HG03565 (cell line): ENCODE measurements at regions not wholly inside any gene's neighbourhood (a gene's known extent, or its start where the extent isn't known, plus 50 kb on each side); places are given as distances from the start of the nearest gene placed in this dataset.

Experiments
- ATAC-seq: cut with Tn5 transposase; IDR thresholded peaks from one replicate; pipeline ENCODE4 v1.9.1; 2021; ENCODE audit warnings: mild to moderate bottlenecking, moderate library complexity; ENCODE audit not compliant: unreplicated experiment

DNA sequence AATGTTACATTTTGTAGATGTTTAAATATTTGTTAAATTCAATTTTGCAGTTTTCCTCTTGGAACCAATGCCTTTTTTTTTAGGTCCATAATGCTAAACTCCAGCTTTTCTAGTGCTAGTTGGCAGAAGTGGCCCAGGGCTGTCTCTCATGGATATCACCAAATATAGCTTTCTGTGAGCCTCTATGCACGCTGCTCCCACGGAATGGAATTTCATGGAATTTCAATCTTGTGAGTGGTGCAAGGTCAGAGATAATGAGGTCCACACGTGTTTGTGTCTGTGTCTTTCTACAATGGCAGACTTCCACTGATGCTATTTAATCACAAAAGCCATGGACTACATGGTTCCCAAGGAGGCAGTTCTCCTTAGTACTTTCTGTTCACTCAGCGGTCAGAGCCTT is 191.5 kb upstream of the PARD3B start:
- ATAC-seq: no peak

GRCh38 chr2:204354442-204354856 is 190.8 kb upstream of the PARD3B start:
- no peak for ATAC-seq

DNA sequence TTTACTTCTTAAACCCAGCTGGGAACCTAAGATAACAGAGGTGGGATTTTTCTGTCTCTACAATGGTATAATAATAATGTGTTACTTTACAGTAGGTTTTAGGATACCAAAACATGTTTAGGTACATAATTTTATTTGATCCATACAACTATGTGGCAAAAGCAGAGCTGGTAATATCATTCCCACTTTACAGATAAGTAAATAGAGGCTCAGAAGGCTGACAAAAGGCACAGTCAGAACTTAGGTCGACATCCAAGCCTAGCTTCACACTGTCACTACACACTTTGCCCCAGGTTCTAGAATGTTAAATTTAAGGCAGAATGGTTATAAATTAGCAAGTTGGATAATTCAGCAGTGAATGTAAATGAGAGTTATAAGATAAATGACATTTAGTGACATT is 189.6 kb upstream of the PARD3B start:
- ATAC-seq: no peak

DNA sequence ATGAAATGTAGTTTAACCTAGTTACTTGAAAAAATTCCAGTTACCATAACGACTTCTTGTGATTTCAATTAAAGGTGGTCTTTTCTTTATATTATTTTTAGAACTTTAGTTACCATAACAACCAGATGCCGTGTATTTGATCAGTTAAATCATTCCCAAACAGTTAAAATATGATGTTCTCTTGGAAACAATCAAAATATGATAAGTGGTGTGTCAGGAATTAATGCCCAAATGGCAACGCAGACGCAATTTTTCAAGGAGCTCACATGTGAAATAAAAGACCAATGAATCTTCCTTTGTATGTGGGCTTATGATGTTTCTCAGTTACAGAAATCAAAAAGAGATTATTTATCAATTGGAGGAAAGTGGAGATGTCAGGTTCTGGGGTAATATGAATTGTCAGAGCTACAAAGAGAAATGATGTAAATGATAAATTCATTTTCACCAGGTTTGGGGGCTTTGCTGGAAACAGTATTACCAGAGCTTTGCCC is 189.1 kb upstream of the PARD3B start:
- ATAC-seq: no peak

- no peak for ATAC-seq
Observed at GRCh38 chr2:204357286-204357685, 188.0 kb upstream of the PARD3B start.

DNA sequence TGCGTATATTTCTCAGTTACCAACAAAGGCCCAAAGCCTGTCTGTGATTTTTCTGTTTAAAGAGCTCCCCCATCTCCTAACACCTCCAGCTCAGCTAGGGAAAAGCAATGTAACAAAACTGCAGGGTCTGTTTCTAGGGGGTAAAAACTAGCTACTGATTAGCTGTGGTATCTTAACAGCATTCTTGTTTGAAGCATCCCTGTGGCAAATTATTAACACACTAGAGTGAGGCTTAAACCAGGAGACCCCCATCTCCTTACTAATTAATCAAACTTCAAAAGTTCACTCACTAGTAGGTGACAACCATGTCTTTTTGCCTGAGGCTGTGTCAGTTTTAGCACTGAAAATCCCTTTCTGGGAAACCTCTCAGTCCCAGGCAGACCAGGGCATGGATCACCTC is 186.2 kb upstream of the PARD3B start:
- ATAC-seq: no peak

DNA sequence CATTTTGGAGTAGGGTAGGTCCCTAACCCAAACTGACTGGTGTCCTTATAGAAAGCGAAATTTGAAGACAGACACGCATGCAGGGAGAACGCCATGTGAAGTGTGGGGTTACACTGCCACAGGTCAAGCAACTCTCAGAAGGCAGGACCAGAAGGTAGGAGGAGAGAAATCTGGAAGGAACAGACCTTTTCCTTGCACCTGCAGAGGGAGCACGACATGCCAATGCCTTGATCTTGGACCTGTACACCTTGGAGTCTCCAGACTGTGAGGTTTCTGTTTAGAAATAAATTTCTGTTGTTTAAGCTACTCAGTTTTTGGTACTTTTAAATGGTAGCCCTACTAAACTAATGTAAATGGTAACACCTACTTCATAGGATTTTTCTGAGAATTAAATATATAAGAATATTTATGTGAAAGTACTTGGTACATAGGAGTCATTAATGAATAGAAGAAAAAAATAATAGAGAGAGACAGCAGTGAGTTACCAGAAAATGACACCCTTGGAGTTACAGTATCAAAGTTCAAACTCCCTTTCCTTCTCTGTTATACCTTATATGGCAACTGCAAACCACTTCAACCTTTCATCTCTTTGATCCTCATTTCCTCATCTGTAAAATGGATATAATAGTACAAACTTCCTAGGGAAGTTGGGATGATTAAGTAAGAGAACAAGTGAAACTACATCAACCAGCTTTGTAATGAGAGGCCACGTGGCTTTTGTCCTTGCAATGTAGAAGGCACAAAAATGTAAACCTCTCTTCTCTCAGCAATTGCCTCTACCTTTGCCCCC is 184.9 kb upstream of the PARD3B start:
- ATAC-seq: no peak

GRCh38 chr2:204361738-204362137 is 183.5 kb upstream of the PARD3B start:
- no peak for ATAC-seq

DNA sequence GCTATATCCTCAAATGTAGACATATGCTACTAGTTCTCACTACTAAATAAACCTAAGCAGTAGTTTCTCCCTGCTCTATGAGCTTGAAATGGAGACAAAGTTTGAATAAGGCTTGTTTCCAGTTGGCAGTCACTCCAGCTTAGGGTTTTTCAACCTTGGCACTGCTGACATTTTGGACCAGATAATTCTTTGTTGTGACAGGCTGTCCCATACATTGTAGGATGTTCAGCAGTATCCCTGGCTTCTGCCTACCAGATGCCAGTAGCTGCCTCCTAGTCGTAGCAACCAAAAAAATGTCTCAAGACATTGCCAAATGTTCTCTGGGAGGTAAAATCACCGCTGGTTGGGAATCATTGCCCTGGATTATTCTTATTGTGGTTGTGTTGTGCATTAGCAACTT is 182.7 kb upstream of the PARD3B start:
- ATAC-seq: no peak

DNA sequence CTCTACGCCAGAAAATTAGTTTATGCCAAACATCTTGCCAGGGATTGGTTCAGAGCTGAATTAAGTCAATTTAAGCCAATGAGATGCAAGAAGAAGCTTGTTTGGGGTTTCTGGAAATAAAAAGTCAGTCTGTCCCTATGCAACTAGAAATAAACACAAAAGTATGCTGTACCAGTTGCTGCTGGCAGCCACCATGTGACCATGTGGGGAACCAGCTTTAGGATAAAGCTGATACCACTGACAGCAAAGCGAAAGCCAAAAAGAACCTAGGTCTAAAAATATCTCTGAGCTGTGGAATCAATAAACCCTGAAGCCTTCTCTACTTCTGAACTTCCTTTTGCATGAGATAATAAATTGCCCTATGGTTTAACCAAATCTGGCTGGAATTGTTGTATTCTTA is 181.8 kb upstream of the PARD3B start:
- no peak for ATAC-seq

DNA sequence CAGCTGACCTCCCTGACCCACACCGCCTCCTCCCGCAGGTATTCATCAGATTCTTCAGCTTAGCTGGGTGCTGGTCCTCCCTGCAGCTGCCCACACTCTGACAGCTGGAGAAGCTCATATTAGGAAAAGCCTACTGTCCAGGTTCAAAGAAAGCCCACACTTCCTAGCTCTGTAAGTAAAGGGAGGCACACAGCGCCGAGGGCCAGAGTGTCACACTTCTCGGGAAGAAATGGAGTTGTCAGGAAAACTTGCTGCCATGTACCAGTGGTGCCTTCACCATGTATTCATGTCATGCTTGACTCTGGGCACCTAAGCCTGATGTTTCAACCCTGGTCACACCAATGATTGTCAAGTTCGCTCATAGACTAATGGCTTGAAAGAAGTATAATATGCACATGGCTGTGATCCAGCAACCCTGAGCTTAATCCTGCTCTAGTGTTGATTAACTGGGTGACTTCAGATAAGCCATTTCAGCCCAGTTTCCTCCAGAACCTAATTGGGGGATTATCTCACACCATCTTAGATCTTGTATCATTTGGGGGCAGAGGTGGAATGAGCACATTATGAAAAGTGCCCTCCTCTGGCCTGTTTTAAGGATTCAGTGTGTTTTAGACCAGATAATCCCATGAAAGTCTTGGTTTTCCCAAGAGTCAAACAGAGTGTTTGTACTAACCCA is 180.3 kb upstream of the PARD3B start:
- ATAC-seq: no peak

DNA sequence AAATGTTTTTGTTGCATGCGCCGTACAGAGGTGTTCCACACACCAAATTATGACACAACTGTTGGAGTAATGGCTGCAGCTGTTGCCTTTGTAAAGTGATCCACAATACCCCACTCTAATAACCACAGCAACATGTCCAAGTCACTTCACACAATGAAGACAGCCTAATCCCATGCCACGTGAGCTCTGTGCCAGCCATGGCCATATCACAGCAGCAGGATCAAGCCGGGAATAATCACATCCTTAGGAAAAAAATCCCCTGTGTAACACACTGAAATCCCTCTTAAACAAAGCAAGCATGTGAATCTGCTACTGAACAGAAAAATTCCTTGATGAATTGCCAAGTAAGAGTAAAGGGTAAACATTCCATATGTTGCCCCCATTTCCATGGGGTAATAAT is 179.5 kb upstream of the PARD3B start:
- no peak for ATAC-seq

DNA sequence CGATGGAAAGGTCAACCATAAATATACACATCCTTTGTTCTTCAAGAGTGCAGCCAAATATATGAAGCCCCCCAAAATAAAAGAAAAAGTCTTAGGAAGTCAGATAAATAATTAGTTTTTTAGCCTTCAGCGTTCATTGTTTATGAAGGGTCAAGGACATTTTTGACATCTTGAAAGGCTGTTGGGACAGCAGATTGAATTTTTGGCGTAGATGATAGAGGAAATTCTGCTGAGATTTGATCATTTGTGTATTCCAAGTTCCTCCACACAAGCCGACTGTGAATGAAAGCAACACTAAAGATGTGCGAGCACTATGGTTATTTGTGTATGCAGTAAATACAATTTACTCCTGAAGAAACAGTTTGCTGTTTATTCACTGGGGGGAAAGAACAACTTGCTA is 177.8 kb upstream of the PARD3B start:
- ATAC-seq: no peak

GRCh38 chr2:204370172-204370718 is 175.0 kb upstream of the PARD3B start:
- no peak for ATAC-seq

GRCh38 chr2:204373942-204374341 is 171.3 kb upstream of the PARD3B start:
- no peak for ATAC-seq

- no peak for ATAC-seq
Observed at GRCh38 chr2:204380141-204380881, 165.0 kb upstream of the PARD3B start.

DNA sequence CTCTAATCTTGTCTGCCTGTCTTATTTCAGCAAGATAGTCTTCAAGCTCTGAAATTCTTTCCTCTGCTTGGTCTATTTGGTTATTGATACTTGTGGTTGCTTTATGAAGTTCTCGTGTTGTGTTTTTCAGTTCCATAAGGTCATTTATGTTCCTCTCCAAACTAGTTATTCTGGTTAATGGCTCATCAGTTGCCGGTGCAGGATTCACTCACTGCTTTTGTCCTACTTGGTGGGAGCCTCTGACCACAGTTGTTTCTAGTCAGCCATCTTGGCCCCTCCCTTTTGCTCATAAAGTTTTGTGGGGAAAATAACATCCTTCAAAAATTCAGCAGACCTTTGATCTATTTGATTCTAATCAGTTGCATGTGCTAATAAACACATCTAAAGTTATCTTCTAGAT is 158.6 kb upstream of the PARD3B start:
- no peak for ATAC-seq

GRCh38 chr2:204389120-204389519 is 156.2 kb upstream of the PARD3B start:
- ATAC-seq: no peak

GRCh38 chr2:204389856-204390255 is 155.4 kb upstream of the PARD3B start:
- no peak for ATAC-seq

- ATAC-seq: no peak
Observed at GRCh38 chr2:204395539-204395938, 149.7 kb upstream of the PARD3B start.

DNA sequence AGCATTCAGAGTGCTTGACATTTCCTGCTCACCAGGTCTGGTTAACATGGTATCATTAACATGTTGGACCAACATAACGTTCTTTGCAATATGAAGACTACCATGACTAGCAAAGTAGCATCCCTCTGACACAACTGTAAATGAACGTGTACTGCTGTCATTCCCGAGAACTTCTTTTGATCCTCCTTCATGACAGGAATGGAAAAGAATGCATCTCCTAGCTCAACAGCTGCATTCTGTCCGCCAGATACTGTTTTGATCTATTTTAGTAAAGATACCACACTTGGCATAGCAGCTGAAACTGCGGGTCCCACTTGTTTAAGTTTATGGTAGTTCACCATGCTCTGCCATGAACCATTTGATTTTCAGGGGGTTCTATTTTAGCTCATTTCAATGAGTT is 144.2 kb upstream of the PARD3B start:
- no peak for ATAC-seq
